Hepatocyte (in vitro differentiated cells): ENCODE measurements at regions not wholly inside any gene's neighbourhood (a gene's known extent, or its start where the extent isn't known, plus 50 kb on each side); places are given as distances from the start of the nearest gene placed in this dataset. TPM values are rescaled to one million over a fixed set of nuclear protein-coding genes. Genes with fewer than 3 reads are reported as not detected.

Experiments used
- DNase-seq: peaks from one replicate; pipeline ENCODE4 v3.0.0-alpha.2; 2016; ENCODE audit warnings: low spot score
- H2AFZ ChIP-seq: fragments of 200-600 bp; sonication (generic); 2 replicates; pipeline ENCODE4 v1.6.0; 2016; ENCODE audit warnings: antibody characterized with exemption, mild to moderate bottlenecking
- H3K27ac ChIP-seq: fragments of 200-600 bp; sonication (generic); 2 replicates; pipeline ENCODE4 v1.5.1; 2016; ENCODE audit warnings: mild to moderate bottlenecking
- H3K27me3 ChIP-seq: fragments of 200-600 bp; sonication (generic); 2 replicates; pipeline ENCODE4 v1.6.1; 2016
- H3K36me3 ChIP-seq: fragments of 200-600 bp; sonication (generic); replicated peaks from 2 replicates; pipeline ENCODE4 v1.5.1; 2016; ENCODE audit warnings: low read depth; ENCODE audit not compliant: insufficient read depth
- H3K4me1 ChIP-seq: fragments of 200-600 bp; sonication (generic); 2 replicates; pipeline ENCODE4 v1.5.1; 2016; ENCODE audit warnings: mild to moderate bottlenecking, moderate library complexity; ENCODE audit not compliant: insufficient read depth
- H3K4me2 ChIP-seq: fragments of 200-600 bp; sonication (generic); 2 replicates; pipeline ENCODE4 v1.6.0; 2016
- H3K4me3 ChIP-seq: fragments of 200-600 bp; sonication (generic); 2 replicates; pipeline ENCODE4 v1.5.1; 2016; ENCODE audit warnings: mild to moderate bottlenecking
- H3K79me2 ChIP-seq: fragments of 200-600 bp; sonication (generic); 2 replicates; pipeline ENCODE4 v1.6.0; 2017; ENCODE audit warnings: mild to moderate bottlenecking
- H3K9me2 ChIP-seq: fragments of 200-600 bp; sonication (generic); replicated peaks from 2 replicates; pipeline ENCODE4 v1.6.0; 2017; ENCODE audit warnings: mild to moderate bottlenecking; ENCODE audit not compliant: insufficient read depth
- H3K9me3 ChIP-seq: fragments of 200-600 bp; sonication (generic); 2 replicates; pipeline ENCODE4 v1.5.1; 2016; ENCODE audit warnings: low read depth, mild to moderate bottlenecking
- H4K20me1 ChIP-seq: fragments of 200-600 bp; sonication (generic); 2 replicates; pipeline ENCODE4 v1.6.0; 2016; ENCODE audit warnings: mild to moderate bottlenecking; ENCODE audit not compliant: insufficient read depth, poor library complexity, severe bottlenecking
- CTCF ChIP-seq: fragments of 200-600 bp; sonication (generic); IDR thresholded peaks from 2 replicates; pipeline ENCODE4 v1.5.1; 2016; ENCODE audit warnings: antibody characterized with exemption, mild to moderate bottlenecking; ENCODE audit not compliant: poor library complexity
- EZH2 ChIP-seq: fragments of 200-600 bp; sonication (generic); IDR thresholded peaks from 2 replicates; pipeline ENCODE4 v1.6.1; 2016; ENCODE audit warnings: antibody characterized with exemption, mild to moderate bottlenecking, borderline replicate concordance
- EZH2phosphoT487 ChIP-seq: fragments of 200-600 bp; sonication (generic); IDR thresholded peaks from one replicate; pipeline ENCODE4 v1.6.1; 2018; ENCODE audit warnings: antibody characterized with exemption, mild to moderate bottlenecking, low read depth, moderate library complexity; ENCODE audit not compliant: unreplicated experiment, severe bottlenecking
- small RNA-seq: library from RNA; depleted of rRNA; stranded (forward); fragments of <200 nt; gene quantifications from one replicate; pipeline ENCODE3, GENCODE V24; 2014

DNA sequence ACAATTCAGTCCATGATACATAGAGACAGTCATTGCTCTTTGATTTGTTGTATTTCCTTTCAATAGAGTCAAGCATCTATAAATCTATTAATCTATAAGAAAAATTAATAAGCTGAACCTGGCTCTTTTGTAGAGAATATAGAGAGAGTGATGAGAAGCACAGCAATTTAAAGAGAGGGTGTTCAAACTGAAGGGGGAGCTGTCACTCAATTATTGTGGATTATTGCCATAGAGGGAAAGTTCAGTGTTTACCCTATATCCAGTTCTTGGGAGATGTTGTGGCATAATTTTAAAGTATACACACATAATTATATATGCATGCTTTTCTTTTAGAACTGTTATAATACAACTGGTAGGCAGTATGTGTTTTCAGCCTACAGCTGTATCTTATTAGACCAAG lies 1469.0 kb upstream of the PABPC4L start:
- TF ChIP-seq EZH2phosphoT487 (no peak), EZH2 (no peak), CTCF (no peak)
- Histone ChIP-seq H3K4me3 (no peak overlapping the region), H3K4me1 (no peaks in the 10 kb centered on the region), H2AFZ (no peak overlapping the region), H3K27me3 (no peaks in the 10 kb centered on the region), H3K4me2 (no peak overlapping the region), H4K20me1 (no peaks in the 10 kb centered on the region), H3K36me3 (no peaks in the 10 kb centered on the region), H3K79me2 (no peaks in the 10 kb centered on the region), H3K9me3 (no peaks in the 10 kb centered on the region), H3K9me2 (no peaks in the 10 kb centered on the region), H3K27ac (no peak overlapping the region)
- DNase-seq: no peak

Small RNA genes lying in the stretch of these regions (small RNA-seq; reads per million reads assigned to genes)
- gene RNU1-89P (not detected), gene SERF1AP1 (not detected)
